ENCODE measurements at regions not wholly inside any gene's neighbourhood (a gene's known extent, or its start where the extent isn't known, plus 50 kb on each side); places are given as distances from the start of the nearest gene placed in this dataset.
A peak's percentile ranks its signal among the peaks of the same experiment; 100 is the strongest.
"Not testable (repeated sequence)": the region's sequence is repeated elsewhere in the genome, so short reads cannot be mapped to it uniquely, and the experiment has no call there.

- peak in 1 of 2 donors; percentile 27 for DNase-seq
These were observed 444.9 kb upstream of the TBL1XR1 start for GRCh38 chr3:177642042-177642803.

- no peak for DNase-seq
These were observed 445.5 kb upstream of the TBL1XR1 start for GRCh38 chr3:177642804-177643125.

GRCh38 chr3:177646749-177647148, 449.5 kb upstream of the TBL1XR1 start:
- no peak for DNase-seq

- DNase-seq: no peak
These were observed 450.1 kb upstream of the TBL1XR1 start for GRCh38 chr3:177647341-177647740.

- no peak for DNase-seq
These were observed 450.6 kb upstream of the TBL1XR1 start for GRCh38 chr3:177647876-177648275.

GRCh38 chr3:177652556-177653291, 455.4 kb upstream of the TBL1XR1 start:
- DNase-seq: no peak

GRCh38 chr3:177657243-177657642, 460.0 kb upstream of the TBL1XR1 start:
- no peak for DNase-seq

- no peak for DNase-seq
These were observed 461.1 kb upstream of the TBL1XR1 start for GRCh38 chr3:177658354-177658753.

GRCh38 chr3:177664380-177665103, 467.3 kb upstream of the TBL1XR1 start:
- DNase-seq: not testable (repeated sequence)

GRCh38 chr3:177665122-177665808, 468.0 kb upstream of the TBL1XR1 start:
- DNase-seq: no peak

GRCh38 chr3:177672252-177672911, 475.1 kb upstream of the TBL1XR1 start:
- DNase-seq: no peak

GRCh38 chr3:177673112-177673914, 476.0 kb upstream of the TBL1XR1 start:
- no peak for DNase-seq

- no peak for DNase-seq
These were observed 476.9 kb upstream of the TBL1XR1 start for GRCh38 chr3:177674186-177674585.

GRCh38 chr3:177676148-177676547, 478.9 kb upstream of the TBL1XR1 start:
- DNase-seq: no peak

GRCh38 chr3:177676947-177677587, 479.8 kb upstream of the TBL1XR1 start:
- peak in 1 of 2 donors; percentile 24 for DNase-seq

GRCh38 chr3:177679568-177680471, 482.5 kb upstream of the TBL1XR1 start:
- no peak for DNase-seq

GRCh38 chr3:177680472-177680821, 483.2 kb upstream of the TBL1XR1 start:
- DNase-seq: no peak

- DNase-seq: no peak
These were observed 483.9 kb upstream of the TBL1XR1 start for GRCh38 chr3:177681156-177681555.

- no peak for DNase-seq
These were observed 484.6 kb upstream of the TBL1XR1 start for GRCh38 chr3:177681852-177682251.

- DNase-seq: no peak
These were observed 486.3 kb upstream of the TBL1XR1 start for GRCh38 chr3:177683586-177683985.

Measured in hippocampal formation (tissue), 2 donors.